Right lobe of liver (tissue), 6 donors: ENCODE measurements at regions not wholly inside any gene's neighbourhood (a gene's known extent, or its start where the extent isn't known, plus 50 kb on each side); places are given as distances from the start of the nearest gene placed in this dataset.

Experiments
- ATAC-seq, 4 donors: fragments of 200-7000 bp; cut with Tn5 transposase; one replicate each; pipeline ENCODE4 v1.9.1; 2020; ENCODE audit warnings: mild to moderate bottlenecking in 4 of 4, moderate library complexity in 4 of 4
- DNase-seq, 3 donors: peaks; one replicate each; pipeline ENCODE4 v3.0.0-alpha.2; 2020
- H3K27ac ChIP-seq, 3 donors: fragments of 200-600 bp; one replicate each; pipeline ENCODE4 v1.8.0; 2022
- H3K27me3 ChIP-seq, 2 donors: fragments of 200-600 bp; one replicate each; pipeline ENCODE4 v1.8.0; 2022
- H3K36me3 ChIP-seq, 4 donors: fragments of 200-600 bp; sonication (generic) in 1 of 4; one replicate each; pipeline versions ENCODE4 v1.5.1 to v1.8.0; 2017 to 2022; ENCODE audit warnings: control low read depth in 1 of 4
- H3K4me1 ChIP-seq, 4 donors: fragments of 200-600 bp; sonication (generic) in 1 of 4; one replicate each; pipeline versions ENCODE4 v1.5.1 to v1.8.0; 2017 to 2022; ENCODE audit warnings: control low read depth in 1 of 4
- H3K4me3 ChIP-seq, 3 donors: fragments of 200-600 bp; one replicate each; pipeline ENCODE4 v1.8.0; 2022
- H3K9me3 ChIP-seq, 4 donors: fragments of 200-600 bp; sonication (generic) in 1 of 4; one replicate each; pipeline versions ENCODE4 v1.5.1 to v1.8.0; 2017 to 2022; ENCODE audit warnings: control low read depth in 1 of 4
- POLR2A ChIP-seq: fragments of 450-650 bp; IDR thresholded peaks from one replicate; pipeline ENCODE4 v1.6.1; 2017; ENCODE audit warnings: antibody characterized with exemption, mild to moderate bottlenecking
- WGBS: methylation state at CpG from one replicate; pipeline ENCODE4 v1.1.6; 2018; ENCODE audit warnings: low coverage, low lambda C conversion rate; ENCODE audit not compliant: insufficient coverage; ENCODE audit errors: missing lambda C conversion rate; 5-methylcytosine and 5-hydroxymethylcytosine counted together
- intact Hi-C, 2 donors: fragments of 100-400 bp; cut with DNase I; formaldehyde crosslinking; loops; one replicate each; pipeline versions ENCODE4 v1.11.2 to v1.14.1; 2022
- small RNA-seq, 2 experiments: library from RNA; depleted of rRNA; stranded (forward); fragments of <200 nt; gene quantifications; one replicate each; pipeline ENCODE3, GENCODE V24; 2016
- TF ChIP-seq, protein P1 (sequence below), 4 donors: fragments of 200-600 bp in 3 of 4; fragments of 450-650 bp in 1 of 4; IDR thresholded peaks; one replicate each; pipeline versions ENCODE4 v1.5.1 to v1.8.0; 2016 to 2022; ENCODE audit warnings: antibody characterized with exemption in 4 of 4, mild to moderate bottlenecking in 2 of 4
- donor health status: DM: no; HTN: yes; CAD: no.
- donor health status: DM: no; HTN: no; CAD: no.
- donor health status: DM: no; HTN: no; CAD: no.
- donor health status: DM: no; HTN: yes; CAD: no.
- donor health status: DM: no; HTN: yes; CAD: no.

DNA sequence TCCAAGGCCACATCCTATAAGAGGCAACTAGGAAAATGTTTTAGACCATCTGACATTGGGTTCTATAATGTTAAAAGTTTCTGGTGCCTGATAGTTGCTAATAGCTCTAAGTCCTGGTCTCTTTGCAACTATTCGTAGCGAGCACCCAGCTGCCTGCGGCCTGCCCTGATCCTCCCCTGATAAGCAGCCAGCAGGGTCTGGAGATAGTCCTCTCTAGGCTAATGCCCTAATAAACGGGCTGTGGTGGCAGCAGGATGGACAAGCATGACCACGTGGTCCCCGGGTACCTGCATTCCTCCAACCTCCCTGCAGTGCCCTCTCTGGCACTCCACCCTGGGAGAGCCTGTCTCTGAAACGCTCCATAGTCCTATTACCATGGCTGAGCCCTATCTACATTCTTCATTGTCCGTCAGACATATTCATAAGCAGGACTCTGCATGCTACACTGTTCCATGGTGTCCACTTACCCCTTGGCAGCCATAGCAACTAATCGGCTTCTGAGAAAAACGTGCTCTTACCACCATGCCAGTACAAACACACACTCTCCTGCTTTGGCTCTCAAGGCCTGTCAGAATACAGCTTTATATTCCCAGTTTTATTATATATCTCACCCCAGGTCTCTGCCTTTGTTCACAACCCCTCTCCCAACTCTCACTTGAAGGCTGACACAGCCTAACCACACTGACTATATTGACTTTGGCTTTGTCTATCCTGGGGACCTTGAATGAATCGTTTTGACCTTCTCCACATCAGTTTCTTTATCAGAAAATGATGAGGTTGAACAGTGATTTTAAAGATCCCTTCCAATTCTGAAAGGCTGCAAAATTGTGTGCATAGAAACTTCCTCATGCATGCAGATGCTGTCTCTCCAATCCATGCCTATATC is 49.9 kb upstream of the DAPK1 start:
- 83% methylated on average over 9 of the region's 11 CpGs for WGBS
- intact Hi-C loops, result no loop called here
- no peak for DNase-seq

More for the DNA sequence above, 49.9 kb upstream of the DAPK1 start:
- ATAC-seq, result no peak
- Histone ChIP-seq H3K9me3 (no peaks in the 10 kb centered on the region), H3K36me3 (no peaks in the 10 kb centered on the region), H3K27me3 (no peaks in the 10 kb centered on the region), H3K4me1 (no peaks in the 10 kb centered on the region), H3K27ac (no peak overlapping the region), H3K4me3 (no peak overlapping the region)
- no peak for TF ChIP-seq POLR2A
- TF ChIP-seq, protein P1, sequence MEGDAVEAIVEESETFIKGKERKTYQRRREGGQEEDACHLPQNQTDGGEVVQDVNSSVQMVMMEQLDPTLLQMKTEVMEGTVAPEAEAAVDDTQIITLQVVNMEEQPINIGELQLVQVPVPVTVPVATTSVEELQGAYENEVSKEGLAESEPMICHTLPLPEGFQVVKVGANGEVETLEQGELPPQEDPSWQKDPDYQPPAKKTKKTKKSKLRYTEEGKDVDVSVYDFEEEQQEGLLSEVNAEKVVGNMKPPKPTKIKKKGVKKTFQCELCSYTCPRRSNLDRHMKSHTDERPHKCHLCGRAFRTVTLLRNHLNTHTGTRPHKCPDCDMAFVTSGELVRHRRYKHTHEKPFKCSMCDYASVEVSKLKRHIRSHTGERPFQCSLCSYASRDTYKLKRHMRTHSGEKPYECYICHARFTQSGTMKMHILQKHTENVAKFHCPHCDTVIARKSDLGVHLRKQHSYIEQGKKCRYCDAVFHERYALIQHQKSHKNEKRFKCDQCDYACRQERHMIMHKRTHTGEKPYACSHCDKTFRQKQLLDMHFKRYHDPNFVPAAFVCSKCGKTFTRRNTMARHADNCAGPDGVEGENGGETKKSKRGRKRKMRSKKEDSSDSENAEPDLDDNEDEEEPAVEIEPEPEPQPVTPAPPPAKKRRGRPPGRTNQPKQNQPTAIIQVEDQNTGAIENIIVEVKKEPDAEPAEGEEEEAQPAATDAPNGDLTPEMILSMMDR (IDR thresholded peaks at IDR 0.05), result no peak

Small RNA genes lying in the stretch of these regions (small RNA-seq; reads per million reads assigned to genes)
- gene AL353752.1 (0 reads per million in 2 experiments), gene RF00568 (0 reads per million in 2 experiments)
